ENCODE measurements at regions not wholly inside any gene's neighbourhood (a gene's known extent, or its start where the extent isn't known, plus 50 kb on each side); places are given as distances from the start of the nearest gene placed in this dataset.

- DNase-seq (ENCODE audit: low spot score) = no peak
- no peak for TF ChIP-seq POLR2AphosphoS5 (IDR thresholded peaks at IDR 0.05)
- TF ChIP-seq, protein P1, sequence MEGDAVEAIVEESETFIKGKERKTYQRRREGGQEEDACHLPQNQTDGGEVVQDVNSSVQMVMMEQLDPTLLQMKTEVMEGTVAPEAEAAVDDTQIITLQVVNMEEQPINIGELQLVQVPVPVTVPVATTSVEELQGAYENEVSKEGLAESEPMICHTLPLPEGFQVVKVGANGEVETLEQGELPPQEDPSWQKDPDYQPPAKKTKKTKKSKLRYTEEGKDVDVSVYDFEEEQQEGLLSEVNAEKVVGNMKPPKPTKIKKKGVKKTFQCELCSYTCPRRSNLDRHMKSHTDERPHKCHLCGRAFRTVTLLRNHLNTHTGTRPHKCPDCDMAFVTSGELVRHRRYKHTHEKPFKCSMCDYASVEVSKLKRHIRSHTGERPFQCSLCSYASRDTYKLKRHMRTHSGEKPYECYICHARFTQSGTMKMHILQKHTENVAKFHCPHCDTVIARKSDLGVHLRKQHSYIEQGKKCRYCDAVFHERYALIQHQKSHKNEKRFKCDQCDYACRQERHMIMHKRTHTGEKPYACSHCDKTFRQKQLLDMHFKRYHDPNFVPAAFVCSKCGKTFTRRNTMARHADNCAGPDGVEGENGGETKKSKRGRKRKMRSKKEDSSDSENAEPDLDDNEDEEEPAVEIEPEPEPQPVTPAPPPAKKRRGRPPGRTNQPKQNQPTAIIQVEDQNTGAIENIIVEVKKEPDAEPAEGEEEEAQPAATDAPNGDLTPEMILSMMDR (IDR thresholded peaks at IDR 0.05) = no peak
- TF ChIP-seq POLR2A (IDR thresholded peaks at IDR 0.05) = no peak
- WGBS = 81% methylated on average over 6 of the region's 6 CpGs
- no peaks in the 10 kb centered on the region for H3K4me1 ChIP-seq (replicated peaks)
- no peak overlapping the region for H3K4me3 ChIP-seq
- H3K36me3 ChIP-seq = no peaks in the 10 kb centered on the region
- no peaks in the 10 kb centered on the region for H3K9me3 ChIP-seq
- no peaks in the 10 kb centered on the region for H3K27me3 ChIP-seq (replicated peaks; ENCODE audit: insufficient read depth)
- intact Hi-C loops (cut with DNase I) = no loop called here
- no peak overlapping the region for H3K27ac ChIP-seq
Observed at GRCh38 chr14:66421990-66422946, 63.9 kb upstream of the CCDC196 start.

DNA sequence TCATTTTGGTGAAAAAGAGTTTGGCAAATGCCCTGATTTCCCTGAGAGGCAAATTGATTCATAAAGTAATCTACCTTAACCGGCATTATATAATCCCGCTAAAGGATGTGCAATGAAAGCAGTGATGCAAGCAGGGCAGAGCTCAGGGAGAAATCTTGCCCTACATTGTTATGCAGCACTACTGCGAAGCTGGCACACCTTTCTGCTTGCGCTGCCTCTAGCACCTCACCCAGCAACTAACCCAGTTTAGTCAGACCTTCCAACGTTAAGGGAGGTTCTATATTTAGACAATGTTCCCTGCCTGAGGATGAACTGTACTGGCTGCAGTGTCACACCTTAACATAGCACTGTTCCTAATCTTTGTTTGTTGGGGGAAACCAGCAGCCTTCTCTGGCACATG is 60.8 kb upstream of the CCDC196 start:
- H3K27ac ChIP-seq = no peak overlapping the region
- H3K4me3 ChIP-seq = no peak overlapping the region
- no peak for DNase-seq (ENCODE audit: low spot score)
- TF ChIP-seq POLR2A (IDR thresholded peaks at IDR 0.05) (no peak), POLR2AphosphoS5 (IDR thresholded peaks at IDR 0.05) (no peak)
- TF ChIP-seq, protein P1 (IDR thresholded peaks at IDR 0.05) = no peak
- H3K4me1 ChIP-seq (replicated peaks) = no peaks in the 10 kb centered on the region
- no peaks in the 10 kb centered on the region for H3K36me3 ChIP-seq
- 82% methylated on average over 5 of the region's 5 CpGs for WGBS
- no peaks in the 10 kb centered on the region for H3K27me3 ChIP-seq (replicated peaks; ENCODE audit: insufficient read depth)
- intact Hi-C loops (cut with DNase I) = no loop called here
- no peaks in the 10 kb centered on the region for H3K9me3 ChIP-seq

GRCh38 chr14:66426451-66426850 is 59.7 kb upstream of the CCDC196 start:
- Histone ChIP-seq H3K4me3 (no peak overlapping the region), H3K27ac (no peak overlapping the region), H3K36me3 (no peaks in the 10 kb centered on the region), H3K27me3 (replicated peaks; ENCODE audit: insufficient read depth) (no peaks in the 10 kb centered on the region), H3K9me3 (no peaks in the 10 kb centered on the region), H3K4me1 (replicated peaks) (no peaks in the 10 kb centered on the region)
- intact Hi-C loops (cut with DNase I) = no loop called here
- DNase-seq (ENCODE audit: low spot score) = no peak
- no peak for TF ChIP-seq POLR2A (IDR thresholded peaks at IDR 0.05)
- no peak for TF ChIP-seq POLR2AphosphoS5 (IDR thresholded peaks at IDR 0.05)
- TF ChIP-seq, protein P1 (IDR thresholded peaks at IDR 0.05) = no peak
- 59% methylated on average over 2 of the region's 2 CpGs for WGBS

DNA sequence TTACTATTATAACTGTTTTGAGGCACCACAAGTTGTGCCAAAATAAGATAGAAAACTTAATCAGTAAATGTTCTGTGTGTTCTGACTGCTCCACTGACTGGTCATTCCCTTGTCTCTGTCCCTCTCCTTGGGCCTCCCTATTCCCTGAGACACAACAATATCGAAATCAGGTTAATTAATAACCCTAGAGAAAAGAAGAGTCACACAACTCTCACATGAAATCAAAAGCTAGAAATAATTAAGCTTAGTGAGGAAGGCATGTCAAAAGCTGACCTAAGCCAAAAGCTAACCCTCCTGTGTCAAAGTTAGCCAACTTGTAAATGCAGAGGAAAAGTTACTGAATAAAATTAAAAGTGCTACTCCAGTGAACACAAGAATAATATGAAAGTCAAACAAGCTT is 53.8 kb upstream of the CCDC196 start:
- Histone ChIP-seq H3K36me3 (no peaks in the 10 kb centered on the region), H3K4me1 (replicated peaks) (no peaks in the 10 kb centered on the region), H3K27me3 (replicated peaks; ENCODE audit: insufficient read depth) (no peaks in the 10 kb centered on the region), H3K4me3 (no peak overlapping the region), H3K27ac (no peak overlapping the region), H3K9me3 (no peaks in the 10 kb centered on the region)
- TF ChIP-seq, protein P1 (IDR thresholded peaks at IDR 0.05) = no peak
- TF ChIP-seq POLR2A (IDR thresholded peaks at IDR 0.05) (no peak), POLR2AphosphoS5 (IDR thresholded peaks at IDR 0.05) (no peak)
- 76% methylated on average over 1 of the region's 1 CpG for WGBS
- intact Hi-C loops (cut with DNase I) = no loop called here
- no peak for DNase-seq (ENCODE audit: low spot score)

GRCh38 chr14:66434464-66434863 is 51.7 kb upstream of the CCDC196 start:
- no peaks in the 10 kb centered on the region for H3K4me1 ChIP-seq (replicated peaks)
- H3K36me3 ChIP-seq = no peaks in the 10 kb centered on the region
- H3K27ac ChIP-seq = no peak overlapping the region
- DNase-seq (ENCODE audit: low spot score) = no peak
- no peaks in the 10 kb centered on the region for H3K27me3 ChIP-seq (replicated peaks; ENCODE audit: insufficient read depth)
- no peak overlapping the region for H3K4me3 ChIP-seq
- intact Hi-C loops (cut with DNase I) = no loop called here
- no peak for TF ChIP-seq POLR2A (IDR thresholded peaks at IDR 0.05)
- TF ChIP-seq, protein P1 (IDR thresholded peaks at IDR 0.05) = no peak
- no peak for TF ChIP-seq POLR2AphosphoS5 (IDR thresholded peaks at IDR 0.05)
- H3K9me3 ChIP-seq = no peaks in the 10 kb centered on the region
- 89% methylated on average over 2 of the region's 2 CpGs for WGBS
